ENCODE measurements at regions not wholly inside any gene's neighbourhood (a gene's known extent, or its start where the extent isn't known, plus 50 kb on each side); places are given as distances from the start of the nearest gene placed in this dataset.

- no peak for TF ChIP-seq CTCF (IDR thresholded peaks at IDR 0.05)
- TF ChIP-seq POLR2A (IDR thresholded peaks at IDR 0.05), result no peak
These were observed 947.1 kb upstream of the MIR17HG start for GRCh38 chr13:90400372-90400771.

Data from vagina (tissue), 2 donors.